Astrocyte (in vitro differentiated cells and primary cell): ENCODE measurements at regions not wholly inside any gene's neighbourhood (a gene's known extent, or its start where the extent isn't known, plus 50 kb on each side); places are given as distances from the start of the nearest gene placed in this dataset.

Source experiments
- CTCF ChIP-seq: IDR thresholded peaks from 2 replicates; pipeline ENCODE4 v1.5.1; 2011; ENCODE audit warnings: low read depth, mild to moderate bottlenecking, inconsistent platforms, low read length, moderate library complexity; ENCODE audit not compliant: insufficient read depth
- EZH2 ChIP-seq: IDR thresholded peaks from 2 replicates; pipeline ENCODE4 v1.6.1; 2012; ENCODE audit warnings: mild to moderate bottlenecking, low read length, inconsistent platforms; ENCODE audit not compliant: insufficient read depth

GRCh38 chr1:81453971-81454370 lies 346.8 kb upstream of the ADGRL2 start:
- TF ChIP-seq EZH2 (no peak), CTCF (no peak)
